Activated CD4-positive, alpha-beta T cell treated with anti-CD3 and anti-CD28 coated beads, Interleukin-2, amount 50 U/mL, for 48 hours (primary cell): ENCODE measurements at regions not wholly inside any gene's neighbourhood (a gene's known extent, or its start where the extent isn't known, plus 50 kb on each side); places are given as distances from the start of the nearest gene placed in this dataset.

Source experiments
- DNase-seq, 2 experiments: peaks; one replicate each; pipeline ENCODE4 v3.0.0-alpha.2; 2020

- no peak for DNase-seq
Observed at GRCh38 chr13:40403509-40404241, 262.8 kb downstream of the FOXO1 start.

DNA sequence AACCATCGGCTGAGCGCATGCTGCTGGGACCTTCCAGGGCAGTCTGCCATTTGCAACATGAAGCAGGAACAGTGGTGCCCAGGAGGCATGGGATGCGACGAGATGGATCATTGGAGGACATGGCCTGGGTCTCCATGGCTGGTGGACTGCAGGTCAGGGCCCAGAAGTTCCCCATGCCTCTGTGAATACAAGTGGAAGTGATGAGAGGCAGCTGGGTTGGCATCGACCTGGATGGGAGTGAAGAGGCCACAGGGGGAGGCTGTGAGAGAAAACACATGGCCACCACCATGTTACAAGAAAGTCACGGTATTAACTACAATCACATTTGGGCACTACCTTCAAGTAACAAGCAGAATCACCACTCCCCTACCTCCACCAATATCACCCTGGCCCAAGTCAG, 262.0 kb downstream of the FOXO1 start:
- DNase-seq, result no peak

GRCh38 chr13:40404967-40405716, 261.3 kb downstream of the FOXO1 start:
- DNase-seq, result no peak

- DNase-seq, result no peak
Observed at GRCh38 chr13:40406405-40407120, 259.9 kb downstream of the FOXO1 start.

- DNase-seq, result no peak
Observed at GRCh38 chr13:40407567-40407966, 258.9 kb downstream of the FOXO1 start.

- DNase-seq, result no peak
Observed at GRCh38 chr13:40408602-40409001, 257.8 kb downstream of the FOXO1 start.

DNA sequence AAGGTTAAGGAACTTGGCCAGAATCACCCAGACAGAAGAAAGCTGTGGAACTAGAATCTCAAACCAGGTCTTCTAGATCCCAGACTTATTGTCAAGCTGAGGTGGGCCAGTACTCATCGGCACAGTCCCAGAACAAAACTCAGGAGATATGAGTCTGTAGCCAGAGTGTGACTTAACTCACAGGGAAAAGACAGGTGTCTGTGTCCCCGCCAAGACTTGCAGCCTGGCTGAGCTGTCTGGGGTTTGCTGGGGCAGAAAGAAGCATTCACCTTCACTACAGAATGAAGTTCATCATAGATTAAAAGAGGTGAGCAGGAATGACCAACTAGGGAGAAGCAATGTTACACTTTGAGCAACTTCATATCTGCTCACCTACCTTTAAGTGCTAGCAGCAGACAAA, 257.2 kb downstream of the FOXO1 start:
- DNase-seq, result no peak

- DNase-seq, result no peak
Observed at GRCh38 chr13:40410315-40410714, 256.1 kb downstream of the FOXO1 start.

GRCh38 chr13:40420160-40420740, 246.2 kb downstream of the FOXO1 start:
- no peak for DNase-seq

GRCh38 chr13:40422588-40423235, 243.7 kb downstream of the FOXO1 start:
- DNase-seq, result no peak

GRCh38 chr13:40428354-40428753, 238.1 kb downstream of the FOXO1 start:
- DNase-seq, result no peak

DNA sequence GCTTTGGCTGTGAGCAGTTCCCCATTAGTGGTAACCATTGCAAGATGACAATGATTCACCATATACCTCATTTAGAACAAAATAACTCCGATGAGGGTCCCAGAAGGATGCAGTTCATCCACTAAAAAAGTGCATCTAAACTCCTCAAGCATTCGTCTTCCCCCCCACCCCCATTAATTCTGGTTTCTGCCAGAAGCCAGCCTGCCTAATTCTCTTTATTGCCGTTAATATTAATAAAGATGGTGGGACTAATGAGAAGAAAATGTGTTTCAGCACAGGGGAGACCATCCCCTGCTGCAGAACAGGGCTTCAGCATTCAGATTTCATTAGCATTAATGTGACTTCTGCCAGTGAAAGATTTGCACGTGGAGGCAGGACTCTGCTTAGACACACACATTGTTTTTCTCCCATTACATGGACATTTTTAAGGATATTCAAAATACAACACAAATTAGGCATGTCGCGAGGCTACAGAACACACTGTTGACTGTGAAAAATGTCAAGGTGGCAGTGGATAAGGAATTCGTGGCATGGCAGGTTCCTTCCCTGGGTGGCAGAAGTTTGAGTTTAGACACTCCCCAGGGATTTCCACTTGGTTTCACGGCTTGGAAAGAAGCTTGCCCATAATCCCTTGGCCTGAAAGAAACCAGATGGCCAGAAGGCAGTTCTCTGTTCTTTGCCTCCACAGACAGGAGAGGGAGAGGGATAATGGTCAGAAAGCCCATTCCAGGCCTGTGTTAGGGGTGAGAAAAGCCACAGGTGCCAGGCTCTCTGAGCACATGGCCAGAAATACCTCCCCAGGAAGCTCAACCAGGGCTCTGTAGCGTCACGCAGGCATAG, 236.5 kb downstream of the FOXO1 start:
- DNase-seq, result no peak

DNA sequence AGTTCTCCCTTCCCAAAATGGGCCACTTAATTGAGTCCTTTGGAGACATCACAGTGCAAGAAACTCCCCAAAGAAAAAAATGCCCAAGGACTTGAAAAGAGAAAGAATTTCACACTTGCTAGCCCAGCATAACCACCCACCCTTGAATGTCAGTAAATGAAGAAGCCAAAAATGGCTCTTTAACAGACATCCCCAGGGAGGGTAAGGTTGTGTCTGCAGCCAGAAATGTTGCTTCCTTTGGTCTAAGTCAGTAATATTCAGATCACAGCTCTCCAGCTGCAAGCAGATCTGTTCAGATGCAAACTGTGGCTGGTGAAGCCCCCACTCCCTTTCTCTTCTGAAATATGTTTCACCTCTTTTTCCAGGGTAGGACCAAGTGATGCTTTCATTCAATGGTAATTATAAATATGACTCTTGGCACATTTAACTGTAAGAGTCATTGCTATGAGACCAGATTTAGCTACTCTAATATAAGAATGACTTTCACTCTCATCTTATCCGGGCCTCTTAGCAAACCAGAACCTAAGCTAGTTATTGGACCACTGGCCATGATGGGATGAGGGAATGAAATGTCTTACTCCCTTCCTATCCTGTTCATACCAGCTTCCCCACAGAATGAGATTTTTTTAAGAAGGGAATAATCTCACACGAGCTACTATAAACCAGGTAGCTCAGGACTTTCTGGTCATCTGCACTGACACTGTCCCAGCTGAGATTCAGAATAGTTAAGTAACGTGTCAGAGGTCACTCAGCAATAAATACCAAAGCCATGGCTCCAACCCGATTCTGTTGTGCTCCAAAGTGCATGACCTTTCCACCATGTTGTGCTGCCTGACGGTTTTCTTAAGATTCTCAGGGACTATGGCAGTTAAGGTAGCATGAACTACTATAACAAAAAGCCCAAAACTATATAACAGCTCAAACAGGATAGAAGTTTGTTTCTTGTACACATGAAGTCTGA, 234.1 kb downstream of the FOXO1 start:
- DNase-seq, result no peak

DNA sequence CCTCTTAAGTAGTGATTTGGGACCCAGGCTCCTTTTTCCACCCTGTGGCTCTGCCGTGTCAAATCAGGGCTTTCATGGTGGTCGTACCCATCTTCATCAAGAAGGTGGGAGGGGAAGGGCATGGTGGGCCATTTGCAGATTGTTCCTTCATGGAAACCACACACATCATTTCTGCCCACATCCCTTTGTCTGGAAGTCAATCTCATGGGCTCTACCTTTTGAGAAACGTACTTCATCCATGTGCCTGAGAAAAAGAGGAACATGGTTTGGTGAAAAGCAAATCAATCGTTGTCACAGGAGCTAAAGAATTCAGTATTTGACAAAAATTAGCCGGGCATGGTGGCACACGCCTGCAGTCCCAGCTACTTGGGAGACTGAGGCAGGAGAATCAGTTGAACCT, 233.4 kb downstream of the FOXO1 start:
- DNase-seq, result no peak

DNA sequence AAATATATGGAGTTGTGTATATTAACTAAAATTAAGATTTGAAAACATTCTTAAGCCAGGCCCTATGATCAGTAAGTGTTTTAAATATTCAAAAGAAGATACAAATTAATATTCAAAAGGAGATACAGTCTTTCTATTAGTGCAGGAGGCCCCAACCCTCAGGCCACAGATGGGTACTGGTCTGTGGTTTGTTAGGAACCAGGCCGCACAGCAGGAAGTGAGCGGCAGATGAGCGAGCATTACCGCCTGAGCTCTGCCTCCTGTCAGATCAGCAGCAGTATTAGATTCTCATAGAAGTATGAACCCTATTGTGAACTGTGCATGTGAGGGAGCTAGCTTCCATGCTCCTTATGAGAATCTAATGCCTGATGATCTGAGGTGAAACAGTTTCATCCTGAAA, 232.9 kb downstream of the FOXO1 start:
- peak; percentile 35 to 42 for DNase-seq

DNA sequence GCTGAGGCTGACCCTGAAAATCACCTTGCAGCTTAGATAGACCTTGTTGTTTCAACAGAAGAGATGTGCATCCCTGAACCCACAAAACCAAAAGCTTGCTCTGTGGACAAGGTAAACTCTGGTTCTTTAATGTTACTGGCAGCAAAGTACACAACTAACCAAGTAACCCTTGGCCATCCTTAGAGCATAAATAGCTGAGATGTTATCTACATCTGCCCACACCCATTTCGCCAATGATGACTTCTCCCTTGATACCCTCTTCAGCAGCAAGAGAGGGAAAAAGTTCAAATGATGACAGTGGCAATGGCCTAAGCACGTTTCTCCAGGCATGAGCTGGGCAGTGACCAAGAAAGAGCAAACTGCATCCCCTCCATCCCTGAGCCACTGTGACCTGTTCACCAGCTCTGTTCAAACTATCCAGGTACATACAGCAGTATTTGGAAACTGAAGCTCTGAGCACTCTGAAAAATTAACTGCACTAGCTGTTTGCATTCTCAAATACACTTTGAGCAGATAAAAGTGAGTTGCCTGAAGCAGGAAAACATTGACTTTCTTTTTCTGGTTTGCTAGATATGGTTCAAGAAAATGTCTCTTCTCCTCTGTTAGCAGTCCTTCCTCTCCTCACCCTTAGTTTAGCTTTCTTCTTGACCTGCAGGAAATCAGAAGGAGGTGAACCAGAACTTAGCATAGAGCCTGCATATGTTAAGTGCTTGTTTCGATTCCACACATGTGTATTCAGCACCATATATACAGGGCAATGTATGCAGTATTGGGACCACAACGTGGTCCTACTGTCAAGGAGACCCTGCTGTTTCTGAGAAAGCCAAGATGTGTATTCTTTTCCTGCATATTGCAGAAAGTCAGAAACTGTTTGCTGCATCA, 231.7 kb downstream of the FOXO1 start:
- DNase-seq, result no peak

DNA sequence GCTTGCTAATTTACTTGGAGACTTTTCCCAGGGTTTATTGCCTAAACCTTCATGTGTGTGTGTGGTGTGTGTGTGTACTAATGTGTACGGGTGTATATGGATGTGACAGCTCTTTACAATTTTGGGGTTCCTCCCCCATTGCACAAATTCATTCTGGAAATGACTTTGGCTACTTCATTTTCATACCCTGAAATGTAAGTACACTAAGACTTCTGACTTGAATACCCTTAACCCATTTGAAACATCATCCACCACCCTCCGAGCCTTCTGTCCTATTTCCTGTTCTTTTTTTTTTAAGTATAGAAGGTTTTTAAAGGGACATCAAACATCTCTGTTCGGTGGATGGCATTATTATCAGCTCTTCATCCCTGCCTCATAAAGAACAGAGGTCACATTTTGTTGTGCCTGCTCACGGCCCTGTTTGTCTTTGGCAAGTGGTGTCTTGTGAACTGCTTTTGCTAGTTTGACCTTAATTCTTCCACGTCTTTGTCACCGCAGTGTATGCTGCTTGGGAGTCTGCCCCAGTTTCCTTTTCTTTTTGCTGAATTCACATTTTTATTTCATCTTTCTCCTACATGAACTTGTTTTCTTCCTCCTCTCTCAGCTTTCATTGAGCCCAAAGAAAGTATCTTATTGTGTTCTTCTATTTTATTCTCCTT, 228.3 kb downstream of the FOXO1 start:
- no peak for DNase-seq

- peak in 1 of 2 experiments; percentile 32 for DNase-seq
Observed at GRCh38 chr13:40438999-40439797, 227.2 kb downstream of the FOXO1 start.
